ENCODE measurements at regions not wholly inside any gene's neighbourhood (a gene's known extent, or its start where the extent isn't known, plus 50 kb on each side); places are given as distances from the start of the nearest gene placed in this dataset.
"Not testable (repeated sequence)": the region's sequence is repeated elsewhere in the genome, so short reads cannot be mapped to it uniquely, and the experiment has no call there.

GRCh38 chr12:78269620-78270019 is 438.9 kb downstream of the NAV3 start:
- DNase-seq, result no peak
- H3K27ac ChIP-seq, result no peak overlapping the region
- no peaks in the 10 kb centered on the region for H3K9me3 ChIP-seq
- TF ChIP-seq POLR2A (IDR thresholded peaks at IDR 0.05), result no peak
- H3K4me1 ChIP-seq, result no peaks in the 10 kb centered on the region
- no peak overlapping the region for H3K4me3 ChIP-seq
- intact Hi-C loops (cut with DNase I; ENCODE audit: low total_unique reads), result no loop called here
- no peaks in the 10 kb centered on the region for H3K36me3 ChIP-seq
- no peaks in the 10 kb centered on the region for H3K27me3 ChIP-seq

DNA sequence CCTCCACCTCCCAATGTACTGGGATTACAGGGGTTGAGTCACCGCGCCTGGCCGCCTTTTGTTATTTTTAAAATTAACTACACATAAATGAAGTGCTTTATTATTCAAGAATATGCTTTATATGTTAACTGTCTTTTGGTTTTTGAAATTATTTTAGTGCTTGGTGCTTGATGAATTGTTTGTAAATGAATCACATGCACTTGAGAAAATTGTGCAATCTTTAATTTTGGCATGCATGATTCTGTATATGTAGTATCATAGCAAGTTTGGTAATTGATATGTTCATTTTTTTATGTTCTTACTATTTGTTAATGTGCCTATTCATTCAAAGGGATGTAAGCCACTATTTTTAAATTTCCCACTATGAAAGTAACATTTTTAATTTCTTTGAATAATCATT is 440.9 kb downstream of the NAV3 start:
- no peak overlapping the region for H3K4me3 ChIP-seq
- no peak for DNase-seq
- no peaks in the 10 kb centered on the region for H3K4me1 ChIP-seq
- TF ChIP-seq POLR2A (IDR thresholded peaks at IDR 0.05) (no peak), CTCF (IDR thresholded peaks at IDR 0.05) (no peak)
- H3K9me3 ChIP-seq, result no peaks in the 10 kb centered on the region
- H3K27me3 ChIP-seq, result no peaks in the 10 kb centered on the region
- H3K36me3 ChIP-seq, result no peaks in the 10 kb centered on the region
- no peak overlapping the region for H3K27ac ChIP-seq
- intact Hi-C loops (cut with DNase I; ENCODE audit: low total_unique reads), result no loop called here

GRCh38 chr12:78275886-78276285 is 445.2 kb downstream of the NAV3 start:
- no peak overlapping the region for H3K27ac ChIP-seq
- TF ChIP-seq POLR2A (IDR thresholded peaks at IDR 0.05) (no peak), CTCF (IDR thresholded peaks at IDR 0.05) (no peak)
- no peaks in the 10 kb centered on the region for H3K4me1 ChIP-seq
- no peak overlapping the region for H3K4me3 ChIP-seq
- intact Hi-C loops (cut with DNase I; ENCODE audit: low total_unique reads), result no loop called here
- no peaks in the 10 kb centered on the region for H3K9me3 ChIP-seq
- no peak for DNase-seq
- H3K27me3 ChIP-seq, result no peaks in the 10 kb centered on the region
- H3K36me3 ChIP-seq, result no peaks in the 10 kb centered on the region

DNA sequence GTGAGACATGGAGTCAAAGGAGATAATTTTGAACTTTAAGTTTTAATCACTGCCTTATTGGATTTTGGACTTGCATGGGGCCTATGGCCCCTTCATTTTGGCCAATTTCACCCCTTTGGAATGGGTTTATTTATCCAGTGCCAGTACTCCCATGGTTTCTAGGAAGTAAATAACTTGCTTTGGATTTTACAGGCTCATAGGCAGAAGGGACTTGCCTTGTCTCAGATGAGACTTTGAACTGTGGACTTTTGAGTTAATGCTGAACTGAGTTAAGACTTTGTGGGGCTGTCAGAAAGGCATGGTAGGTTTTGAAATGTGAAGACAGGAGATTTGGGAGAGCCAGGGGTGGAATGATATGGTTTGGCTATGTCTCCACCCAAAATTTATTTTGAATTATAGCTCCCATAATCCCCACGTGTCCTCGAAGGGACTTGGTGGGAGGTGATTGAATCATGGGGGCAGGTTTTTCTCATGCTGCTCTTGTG is 448.1 kb downstream of the NAV3 start:
- Histone ChIP-seq H3K9me3 (no peaks in the 10 kb centered on the region), H3K36me3 (no peaks in the 10 kb centered on the region), H3K27ac (no peak overlapping the region), H3K4me1 (no peaks in the 10 kb centered on the region), H3K27me3 (no peaks in the 10 kb centered on the region), H3K4me3 (no peak overlapping the region)
- DNase-seq, result no peak
- TF ChIP-seq POLR2A (IDR thresholded peaks at IDR 0.05) (no peak), CTCF (IDR thresholded peaks at IDR 0.05) (no peak)
- intact Hi-C loops (cut with DNase I; ENCODE audit: low total_unique reads), result no loop called here

GRCh38 chr12:78279567-78279966 is 448.9 kb downstream of the NAV3 start:
- TF ChIP-seq CTCF (IDR thresholded peaks at IDR 0.05) (no peak), POLR2A (IDR thresholded peaks at IDR 0.05) (no peak)
- Histone ChIP-seq H3K4me1 (no peaks in the 10 kb centered on the region), H3K27ac (no peak overlapping the region), H3K27me3 (no peaks in the 10 kb centered on the region), H3K4me3 (no peak overlapping the region), H3K36me3 (no peaks in the 10 kb centered on the region), H3K9me3 (no peaks in the 10 kb centered on the region)
- no peak for DNase-seq
- intact Hi-C loops (cut with DNase I; ENCODE audit: low total_unique reads), result no loop called here

DNA sequence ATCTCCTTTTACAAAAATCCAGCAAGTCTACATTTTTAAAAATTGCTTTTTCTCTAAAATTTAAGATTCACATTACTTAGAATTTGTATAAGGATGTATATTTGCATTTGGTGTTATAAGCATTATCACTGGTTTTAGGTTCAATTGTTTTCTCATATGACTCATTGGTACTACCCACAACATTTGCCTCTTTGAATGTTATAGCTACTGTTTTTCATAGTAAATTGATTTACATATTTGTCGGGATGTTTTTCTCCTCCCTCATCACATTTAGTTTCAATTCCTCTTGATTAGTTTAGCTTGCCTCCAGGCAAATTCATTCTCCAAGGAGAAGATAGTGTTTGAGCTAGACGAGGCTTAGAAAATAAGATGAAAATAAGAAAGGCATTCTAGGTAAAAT is 450.4 kb downstream of the NAV3 start:
- DNase-seq; H3K27ac ChIP-seq; H3K9me3 ChIP-seq; H3K36me3 ChIP-seq; H3K4me1 ChIP-seq; intact Hi-C loops (cut with DNase I; ENCODE audit: low total_unique reads); H3K4me3 ChIP-seq; H3K27me3 ChIP-seq: not testable (repeated sequence)
